Kidney (tissue), 13 donors: ENCODE measurements at regions not wholly inside any gene's neighbourhood (a gene's known extent, or its start where the extent isn't known, plus 50 kb on each side); places are given as distances from the start of the nearest gene placed in this dataset.

Experiments
- DNase-seq, 5 donors: peaks; one replicate each; pipeline ENCODE4 v3.0.0-alpha.2; 2013 to 2020
- FAIRE-seq: peaks from 2 replicates; lab custom pipeline; 2012; peaks lifted over from hg19 to GRCh38; lab: Jason Lieb, UNC
- H3K27ac ChIP-seq, 2 donors: one replicate each; pipeline ENCODE4 v1.7.0; 2013; ENCODE audit warnings: low read depth in 2 of 2, low read length in 2 of 2, inconsistent platforms in 1 of 2
- H3K27me3 ChIP-seq: one replicate; pipeline ENCODE4 v1.7.1; 2013; ENCODE audit warnings: low read length, inconsistent platforms; ENCODE audit not compliant: control insufficient read depth, insufficient read depth
- H3K36me3 ChIP-seq, 3 donors: one replicate each; pipeline versions ENCODE4 v1.7.0 to v1.7.1; 2013; ENCODE audit warnings: low read length in 3 of 3, control low read depth in 1 of 3, inconsistent platforms in 1 of 3; ENCODE audit not compliant: insufficient read depth in 3 of 3, control insufficient read depth in 2 of 3
- H3K4me1 ChIP-seq, 3 donors: one replicate each; pipeline versions ENCODE4 v1.7.0 to v1.7.1; 2013; ENCODE audit warnings: low read length in 3 of 3, inconsistent platforms in 1 of 3, low read depth in 1 of 3; ENCODE audit not compliant: control insufficient read depth in 2 of 3, insufficient read depth in 2 of 3
- H3K4me3 ChIP-seq, 3 donors: one replicate each; pipeline versions ENCODE4 v1.7.0 to v1.8.1; 2013; ENCODE audit warnings: low read length in 3 of 3, control low read depth in 1 of 3, inconsistent platforms in 1 of 3
- H3K9ac ChIP-seq, 3 donors: one replicate each; pipeline versions ENCODE4 v1.7.0 to v1.7.1; 2013; ENCODE audit warnings: low read length in 3 of 3, control low read depth in 1 of 3, inconsistent platforms in 1 of 3
- H3K9me3 ChIP-seq, 3 donors: one replicate each; pipeline versions ENCODE4 v1.7.0 to v1.7.1; 2013; ENCODE audit warnings: low read length in 3 of 3, control low read depth in 1 of 3, inconsistent platforms in 1 of 3; ENCODE audit not compliant: control insufficient read depth in 2 of 3, insufficient read depth in 1 of 3
- CTCF ChIP-seq: IDR thresholded peaks from 3 replicates; pipeline ENCODE4 v1.5.1; 2012; ENCODE audit warnings: mild to moderate bottlenecking, moderate library complexity, borderline replicate concordance; ENCODE audit not compliant: insufficient read depth; ENCODE audit errors: extremely low read depth
- intact Hi-C: fragments of 100-400 bp; cut with DNase I; formaldehyde crosslinking; loops from one replicate; pipeline ENCODE4 v1.11.1; 2022
- donor health status: control.
- donor health status: control.
- donor health status: control.
- donor health status: control.
- donor health status: control.
- donor health status: DM: yes; HTN: yes; CAD: no.
- donor health status: Normal renal cell carcinoma (clear cell type).

- H3K9me3 ChIP-seq: no peaks in the 10 kb centered on the region
- H3K27me3 ChIP-seq: no peaks in the 10 kb centered on the region
- no peaks in the 10 kb centered on the region for H3K36me3 ChIP-seq
- no peak overlapping the region for H3K9ac ChIP-seq
- no peak overlapping the region for H3K4me3 ChIP-seq
- DNase-seq (peak in 1 of 5 donors; percentile 34), FAIRE-seq (no peak)
- no peak overlapping the region for H3K27ac ChIP-seq
- intact Hi-C loops: no loop called here
- no peaks in the 10 kb centered on the region for H3K4me1 ChIP-seq
- no peak for TF ChIP-seq CTCF
Measured at GRCh38 chr6:55674672-55675071, 95.7 kb upstream of the HMGCLL1 start.

- DNase-seq (no peak), FAIRE-seq (no peak)
- Histone ChIP-seq H3K4me1 (no peaks in the 10 kb centered on the region), H3K9ac (no peak overlapping the region), H3K4me3 (no peak overlapping the region), H3K27me3 (no peaks in the 10 kb centered on the region), H3K27ac (no peak overlapping the region), H3K36me3 (no peaks in the 10 kb centered on the region), H3K9me3 (no peaks in the 10 kb centered on the region)
- intact Hi-C loops: no loop called here
- TF ChIP-seq CTCF: no peak
Measured at GRCh38 chr6:55670850-55671413, 91.9 kb upstream of the HMGCLL1 start.

GRCh38 chr6:55669028-55669427, 90.0 kb upstream of the HMGCLL1 start:
- Histone ChIP-seq H3K4me3 (no peak overlapping the region), H3K36me3 (no peaks in the 10 kb centered on the region), H3K9ac (no peak overlapping the region), H3K9me3 (no peaks in the 10 kb centered on the region), H3K27me3 (no peaks in the 10 kb centered on the region), H3K27ac (no peak overlapping the region), H3K4me1 (no peaks in the 10 kb centered on the region)
- intact Hi-C loops: no loop called here
- no peak for TF ChIP-seq CTCF
- FAIRE-seq (no peak), DNase-seq (no peak)

GRCh38 chr6:55668591-55668990, 89.6 kb upstream of the HMGCLL1 start:
- Histone ChIP-seq H3K9me3 (no peaks in the 10 kb centered on the region), H3K4me3 (no peak overlapping the region), H3K9ac (no peak overlapping the region), H3K27me3 (no peaks in the 10 kb centered on the region), H3K36me3 (no peaks in the 10 kb centered on the region), H3K27ac (no peak overlapping the region), H3K4me1 (no peaks in the 10 kb centered on the region)
- no peak for TF ChIP-seq CTCF
- intact Hi-C loops: no loop called here
- no peak for DNase-seq
- no peak for FAIRE-seq
